H4 (cell line): ENCODE measurements at regions not wholly inside any gene's neighbourhood (a gene's known extent, or its start where the extent isn't known, plus 50 kb on each side); places are given as distances from the start of the nearest gene placed in this dataset.
"Not testable (repeated sequence)": the region's sequence is repeated elsewhere in the genome, so short reads cannot be mapped to it uniquely, and the experiment has no call there.

Experiments used
- DNase-seq: peaks from one replicate; pipeline ENCODE4 v3.0.0-alpha.2; 2015; ENCODE audit warnings: low spot score

- no peak for DNase-seq
These were observed 50.2 kb downstream of the SMIM38 start for GRCh38 chr11:69205743-69206612.

- DNase-seq, result not testable (repeated sequence)
These were observed 50.9 kb downstream of the SMIM38 start for GRCh38 chr11:69206613-69206965.

- DNase-seq, result no peak
These were observed 51.6 kb downstream of the SMIM38 start for GRCh38 chr11:69207165-69207889.

- DNase-seq, result no peak
These were observed 52.7 kb downstream of the SMIM38 start for GRCh38 chr11:69208190-69209037.

GRCh38 chr11:69209038-69209350 is 53.3 kb downstream of the SMIM38 start:
- no peak for DNase-seq

- DNase-seq, result no peak
These were observed 53.9 kb downstream of the SMIM38 start for GRCh38 chr11:69209421-69210309.

GRCh38 chr11:69210310-69211035 is 54.7 kb downstream of the SMIM38 start:
- DNase-seq, result no peak

GRCh38 chr11:69211540-69211919 is 55.8 kb downstream of the SMIM38 start:
- no peak for DNase-seq

- no peak for DNase-seq
These were observed 56.4 kb downstream of the SMIM38 start for GRCh38 chr11:69211920-69212797.

GRCh38 chr11:69212798-69213110 is 57.0 kb downstream of the SMIM38 start:
- no peak for DNase-seq

GRCh38 chr11:69213316-69213715 is 57.6 kb downstream of the SMIM38 start:
- no peak for DNase-seq

GRCh38 chr11:69213964-69214363 is 58.2 kb downstream of the SMIM38 start:
- no peak for DNase-seq

GRCh38 chr11:69215216-69215615 is 59.5 kb downstream of the SMIM38 start:
- DNase-seq, result no peak

- peak; percentile 70 for DNase-seq
These were observed 60.2 kb downstream of the SMIM38 start for GRCh38 chr11:69215784-69216415.

- DNase-seq, result no peak
These were observed 60.9 kb downstream of the SMIM38 start for GRCh38 chr11:69216647-69217051.

- no peak for DNase-seq
These were observed 61.8 kb downstream of the SMIM38 start for GRCh38 chr11:69217276-69218105.

- no peak for DNase-seq
These were observed 62.5 kb downstream of the SMIM38 start for GRCh38 chr11:69218271-69218682.

GRCh38 chr11:69218946-69219720 is 63.4 kb downstream of the SMIM38 start:
- DNase-seq, result no peak
